Kidney glomerular epithelial cell (primary cell): ENCODE measurements at regions not wholly inside any gene's neighbourhood (a gene's known extent, or its start where the extent isn't known, plus 50 kb on each side); places are given as distances from the start of the nearest gene placed in this dataset.
"Not testable (repeated sequence)": the region's sequence is repeated elsewhere in the genome, so short reads cannot be mapped to it uniquely, and the experiment has no call there.

ENCODE experiments used
- DNase-seq: peaks from one replicate; lab custom pipeline; 2025; lab: John Stamatoyannopoulos, UW

DNA sequence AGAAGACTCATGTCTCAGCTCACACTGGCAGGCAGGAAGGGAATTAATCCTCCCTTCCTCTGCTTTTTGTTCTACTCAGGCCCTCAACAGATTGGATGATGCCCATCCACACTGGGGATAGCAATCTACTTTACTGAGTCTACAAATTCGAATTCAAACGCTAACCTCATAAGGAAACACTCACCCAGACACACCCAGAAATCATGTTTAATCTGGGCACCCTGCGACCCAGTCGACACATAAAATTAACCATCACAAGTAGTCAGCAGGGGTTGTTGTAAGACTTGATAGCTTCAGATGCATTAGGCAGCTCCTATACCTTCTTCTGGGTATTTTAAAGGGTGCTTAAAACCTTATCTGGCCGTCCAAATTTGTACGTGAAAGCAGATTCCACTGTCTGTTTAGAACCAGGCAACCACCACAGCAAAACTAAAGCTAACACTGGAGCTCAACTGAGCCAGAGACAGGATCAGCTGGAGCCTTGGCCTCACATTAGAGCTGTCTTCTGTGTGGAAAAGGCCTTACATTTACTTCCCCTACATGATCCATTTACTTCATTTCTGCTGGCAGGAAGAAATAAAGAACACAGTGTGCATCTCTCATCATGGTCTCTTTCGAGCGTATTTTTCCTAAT is 407.3 kb upstream of the PPP2R3A start:
- no peak for DNase-seq

DNA sequence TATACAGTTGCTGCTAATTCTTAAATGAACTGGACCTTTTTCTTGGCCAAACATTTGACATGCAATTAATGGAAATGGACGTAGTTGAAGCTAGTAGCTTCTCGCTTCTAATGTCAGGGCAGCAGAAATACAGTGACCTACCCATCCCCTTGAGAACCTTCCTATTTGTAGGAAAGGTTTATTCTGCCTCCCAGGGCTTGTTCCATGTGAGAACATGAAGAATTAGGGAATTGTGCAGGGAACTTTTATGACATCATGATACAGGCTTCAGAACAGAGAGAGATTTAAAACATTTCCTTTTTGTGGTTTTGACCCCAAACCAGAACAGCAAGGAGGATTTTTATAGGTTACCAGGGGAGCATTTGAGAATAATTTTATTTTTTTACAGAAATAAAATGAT is 406.6 kb upstream of the PPP2R3A start:
- DNase-seq: no peak

DNA sequence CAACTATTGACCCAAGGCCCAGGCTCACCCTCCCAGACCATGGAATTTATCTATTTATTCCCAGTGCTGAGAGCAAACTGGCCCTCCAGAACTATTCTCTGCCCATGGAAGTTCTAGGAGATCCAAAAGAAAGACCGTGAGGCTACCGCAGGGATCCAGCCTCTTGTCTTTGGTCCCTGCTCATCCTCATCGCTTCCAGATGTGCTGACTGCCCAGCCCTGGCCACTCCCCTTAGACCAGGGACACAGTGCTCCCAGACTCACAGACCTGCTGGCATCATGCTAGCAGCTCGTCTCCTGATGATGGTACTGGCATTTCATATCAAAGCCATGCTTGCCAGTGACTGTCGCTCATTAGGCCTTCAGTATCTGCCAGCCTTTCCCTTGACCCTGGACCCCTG is 405.7 kb upstream of the PPP2R3A start:
- DNase-seq: no peak

DNA sequence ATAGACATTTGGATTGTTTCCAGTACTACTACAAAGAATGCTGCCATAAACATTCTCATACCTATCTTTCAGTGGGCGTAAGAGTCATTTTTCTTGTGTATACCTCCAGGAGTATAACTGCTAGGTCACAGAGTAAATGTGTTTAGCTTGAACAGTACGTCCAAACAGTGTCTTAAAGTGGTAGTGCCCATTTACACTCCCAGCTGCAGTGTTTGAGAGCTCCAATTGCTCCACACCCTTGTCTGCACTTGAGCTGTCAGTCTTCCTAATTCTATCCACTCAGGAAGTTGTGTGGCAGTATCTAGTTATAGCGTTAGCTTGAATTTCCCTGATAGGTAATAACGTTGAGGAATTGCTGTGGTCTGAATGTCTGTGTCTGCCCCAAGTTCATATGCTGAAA is 404.7 kb upstream of the PPP2R3A start:
- no peak for DNase-seq

DNA sequence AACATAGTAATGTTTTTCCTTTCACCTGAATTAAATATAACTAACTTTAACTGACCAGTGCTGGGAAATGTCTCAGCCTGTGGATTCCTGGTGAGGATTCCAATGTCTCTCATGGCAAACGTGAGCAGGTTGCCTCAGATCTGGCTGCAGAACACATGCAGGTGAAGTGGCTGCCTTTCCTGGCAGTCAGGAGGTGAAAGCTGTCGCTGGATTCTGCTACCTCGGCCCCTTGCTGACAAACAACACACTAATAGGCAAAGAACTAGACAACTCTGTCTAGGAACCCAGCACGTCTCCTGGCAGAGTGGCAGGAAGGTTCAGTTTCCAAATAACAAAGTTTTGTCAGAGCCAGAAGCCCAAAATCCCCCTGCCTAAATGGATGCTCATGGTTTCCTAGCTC is 400.8 kb upstream of the PPP2R3A start:
- no peak for DNase-seq

DNA sequence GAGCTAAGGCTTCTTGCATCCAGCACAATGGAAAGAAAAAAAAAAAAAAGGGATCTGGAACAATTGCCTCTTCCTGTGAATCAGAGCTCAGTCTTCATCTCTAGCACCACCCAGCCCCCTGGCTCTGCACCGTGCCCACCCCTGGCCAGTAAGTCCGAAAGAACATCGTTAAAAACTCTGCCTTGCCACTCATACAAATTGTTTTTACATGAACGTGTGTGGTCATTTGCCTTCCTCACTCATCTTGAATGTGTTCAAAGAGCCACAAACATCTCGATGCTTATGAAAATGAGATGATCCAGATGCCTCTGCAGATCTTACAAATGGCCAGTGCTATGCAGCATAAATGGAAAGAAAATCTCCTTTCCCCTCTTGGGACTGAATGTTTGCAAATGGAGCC is 400.0 kb upstream of the PPP2R3A start:
- no peak for DNase-seq

DNA sequence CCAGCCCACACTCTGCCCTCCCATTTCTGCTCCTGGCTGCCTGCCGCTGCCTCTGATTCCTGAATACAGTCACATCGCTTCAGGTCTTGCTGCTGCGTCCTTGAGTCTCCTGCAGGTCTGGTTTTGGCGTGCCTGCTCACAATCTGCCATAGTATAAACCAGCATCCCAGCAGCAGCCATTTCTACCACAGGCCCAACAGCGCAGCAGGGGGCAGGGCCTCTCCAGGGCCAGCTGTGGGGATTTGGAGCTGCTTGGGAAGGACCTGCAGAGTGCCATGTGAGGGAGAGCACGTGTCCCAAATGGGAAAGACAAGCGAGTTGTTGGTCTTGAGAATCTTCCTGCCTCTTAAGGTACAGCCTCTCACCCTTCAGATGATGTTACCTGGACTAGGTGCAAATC is 398.3 kb upstream of the PPP2R3A start:
- no peak for DNase-seq

DNA sequence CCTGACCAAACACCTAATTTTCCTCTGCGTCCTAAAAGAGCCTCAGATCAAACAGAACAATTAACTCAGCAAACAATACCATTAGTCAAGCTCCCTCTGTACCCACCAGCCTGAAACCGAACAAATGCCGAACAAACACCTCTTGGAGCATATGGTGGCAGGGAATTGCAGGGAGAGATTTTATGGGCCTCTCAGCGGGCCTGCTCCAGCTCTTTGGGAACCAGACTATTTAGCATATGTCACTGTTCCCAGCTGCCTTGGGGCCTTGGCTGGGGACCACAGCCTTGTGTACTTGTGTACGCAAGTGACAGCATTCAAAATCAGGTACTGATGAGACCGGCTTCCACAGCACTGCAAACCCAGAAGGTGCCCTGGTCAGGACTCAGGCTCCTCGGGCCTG is 388.8 kb upstream of the PPP2R3A start:
- DNase-seq: no peak

DNA sequence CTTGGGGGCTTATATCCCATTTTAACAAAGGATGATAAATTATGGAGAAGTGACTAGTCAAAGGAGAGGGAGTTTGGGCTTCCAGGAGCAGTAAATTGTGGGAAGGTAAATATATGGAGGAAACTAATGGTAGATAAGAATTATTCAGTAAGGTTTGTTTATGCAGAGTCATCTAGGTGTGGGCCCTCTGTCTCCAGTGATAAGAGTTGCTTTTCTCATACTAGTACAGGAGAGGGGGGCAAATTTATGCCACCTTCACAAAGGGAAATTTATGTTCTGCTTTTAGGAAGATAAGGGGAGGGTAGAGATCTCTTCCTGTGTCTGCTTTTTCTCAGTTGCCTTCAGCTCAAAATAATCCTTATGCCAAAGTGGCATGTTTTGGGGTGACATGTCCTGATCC is 383.7 kb upstream of the PPP2R3A start:
- DNase-seq: no peak

DNA sequence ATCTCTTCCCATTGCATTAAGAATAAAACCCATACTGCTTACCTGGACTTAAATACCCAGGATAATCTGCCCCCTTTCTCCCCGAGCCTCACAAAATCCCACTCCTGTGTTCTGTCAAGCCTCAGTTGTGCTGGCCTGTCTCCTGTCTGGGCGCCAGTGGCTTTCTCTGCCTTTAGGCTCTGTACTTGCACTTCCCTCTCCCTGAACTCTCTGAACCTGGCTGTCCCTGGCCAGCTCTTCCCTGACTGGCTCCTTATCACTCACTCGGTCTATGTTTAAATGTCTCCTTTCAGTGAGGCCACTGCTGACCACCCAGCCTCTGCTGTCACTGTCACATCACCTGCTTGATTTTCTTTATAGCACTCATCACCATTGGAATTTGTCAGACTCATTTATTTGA is 382.7 kb upstream of the PPP2R3A start:
- DNase-seq: no peak

DNA sequence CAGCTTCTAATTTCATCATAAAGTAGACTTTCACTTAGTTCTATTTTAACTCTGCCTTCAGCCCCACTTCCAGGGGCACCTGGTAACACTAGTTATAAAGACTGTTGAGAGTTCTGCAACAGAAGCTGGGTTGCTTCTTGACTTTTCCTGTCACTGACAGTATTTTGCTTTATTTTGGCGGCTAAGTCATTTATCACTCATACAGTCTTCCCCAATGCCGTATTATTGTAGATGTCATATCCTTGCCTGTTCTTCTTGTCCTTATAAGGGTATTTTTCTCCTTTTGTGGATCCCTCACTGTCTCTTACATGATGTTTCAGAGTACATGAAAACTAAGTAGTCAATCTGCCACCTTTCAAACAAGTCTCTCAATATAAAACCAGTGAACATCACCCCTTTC is 369.0 kb upstream of the PPP2R3A start:
- no peak for DNase-seq

DNA sequence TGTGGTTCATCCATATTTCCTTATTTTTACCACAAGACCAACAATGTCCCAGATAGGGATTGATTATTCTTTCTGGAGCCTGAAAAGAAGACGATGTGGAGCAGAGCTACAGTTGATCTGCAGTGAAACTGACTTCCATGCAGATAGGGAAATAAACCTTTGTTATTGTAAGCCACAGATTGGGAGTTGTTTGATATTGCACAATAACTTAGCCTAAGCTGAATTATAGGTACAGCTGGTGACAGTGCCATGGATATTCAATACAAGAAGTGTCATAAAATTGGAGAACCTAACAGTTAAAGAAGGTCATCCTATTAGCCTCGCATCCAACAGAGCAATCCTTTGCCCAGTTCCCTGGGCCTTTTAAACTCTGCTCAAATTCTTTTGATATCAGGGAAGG is 367.7 kb upstream of the PPP2R3A start:
- DNase-seq: no peak

DNA sequence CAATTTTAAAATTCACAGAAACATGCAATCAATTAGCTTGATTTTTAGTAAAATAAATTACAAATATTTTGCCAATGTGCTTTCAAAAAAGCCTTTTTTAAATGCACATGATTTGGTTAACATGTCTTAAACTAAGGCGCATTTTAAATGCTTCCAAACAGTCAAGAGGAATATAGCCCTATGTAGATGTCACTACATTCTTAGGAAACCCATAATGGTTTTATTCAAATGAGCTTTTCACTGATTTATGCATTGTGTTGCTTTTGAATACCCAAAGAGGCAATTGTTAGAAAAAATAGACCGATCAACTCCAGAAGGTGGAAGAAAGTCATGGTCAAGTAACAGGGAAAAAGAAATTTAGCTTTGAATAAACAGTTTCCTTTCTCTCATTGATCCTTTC is 366.9 kb upstream of the PPP2R3A start:
- no peak for DNase-seq

DNA sequence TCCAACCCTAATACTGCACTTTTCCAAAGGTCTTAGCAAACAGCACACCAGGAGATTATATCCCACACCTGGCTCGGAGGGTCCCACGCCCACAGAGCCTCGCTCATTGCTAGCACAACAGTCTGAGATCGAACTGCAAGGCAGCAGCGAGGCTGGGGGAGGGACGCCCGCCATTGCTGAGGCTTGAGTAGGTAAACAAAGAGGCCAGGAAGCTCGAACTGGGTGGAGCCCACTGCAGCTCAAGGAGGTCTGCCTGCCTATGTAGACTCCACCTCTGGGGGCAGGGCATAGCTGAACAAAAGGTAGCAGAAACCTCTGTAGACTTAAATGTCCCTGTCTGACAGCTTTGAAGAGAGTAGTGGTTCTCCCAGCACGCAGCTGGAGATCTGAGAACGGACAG is 361.0 kb upstream of the PPP2R3A start:
- not testable (repeated sequence) for DNase-seq

DNA sequence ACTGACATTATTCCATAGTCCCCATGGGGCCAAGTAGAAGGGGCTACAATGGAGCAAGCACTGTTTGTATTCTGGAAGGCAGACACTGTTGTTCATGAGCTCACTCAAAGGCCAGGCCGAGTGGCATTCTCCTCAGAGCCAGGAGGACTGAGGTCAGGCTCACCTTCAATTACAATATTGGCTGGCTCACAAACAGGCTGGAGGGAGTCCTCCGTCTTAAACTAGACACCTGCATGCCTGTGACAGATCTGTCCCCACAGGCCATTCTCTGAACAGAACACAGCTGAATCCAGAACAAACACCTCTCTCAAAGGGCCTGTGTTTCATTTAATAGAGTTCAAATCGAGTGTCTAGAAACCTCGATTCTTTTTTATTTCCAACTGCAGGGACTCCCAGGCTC is 347.4 kb upstream of the PPP2R3A start:
- DNase-seq: no peak

DNA sequence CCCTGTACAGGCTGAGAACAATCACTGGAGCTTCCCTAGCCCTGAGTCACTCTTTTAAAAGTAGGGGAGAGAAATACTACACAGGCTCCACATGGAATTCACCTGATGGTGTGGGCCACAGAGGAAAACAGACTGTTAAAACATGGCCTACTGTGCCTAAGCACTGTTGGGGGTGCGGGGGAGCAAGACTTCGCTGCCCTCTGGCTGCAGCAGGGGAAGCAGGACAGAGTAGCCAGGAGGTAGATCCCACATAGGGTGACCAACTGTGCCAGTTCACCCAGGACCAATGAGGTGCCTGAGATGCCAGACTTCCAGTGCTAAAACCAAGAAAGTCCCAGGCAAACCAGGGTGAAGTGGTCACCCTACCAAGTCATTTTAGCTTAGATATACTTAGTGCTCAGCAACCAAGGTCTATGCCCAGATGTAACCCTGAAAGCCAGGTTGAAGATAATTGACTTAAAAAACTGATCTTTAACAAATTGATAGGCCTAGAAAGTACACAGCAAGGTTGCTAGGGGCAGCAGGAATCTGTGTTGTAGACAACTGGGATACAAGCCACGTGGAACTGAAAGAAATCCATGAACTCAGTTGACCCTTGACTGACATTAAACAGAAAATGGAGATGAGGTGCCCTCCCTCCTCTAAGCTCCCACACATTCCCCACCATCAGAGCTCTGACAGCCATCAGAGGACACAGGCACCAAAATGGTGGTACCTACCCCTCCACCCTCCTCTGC is 344.2 kb upstream of the PPP2R3A start:
- DNase-seq: no peak

DNA sequence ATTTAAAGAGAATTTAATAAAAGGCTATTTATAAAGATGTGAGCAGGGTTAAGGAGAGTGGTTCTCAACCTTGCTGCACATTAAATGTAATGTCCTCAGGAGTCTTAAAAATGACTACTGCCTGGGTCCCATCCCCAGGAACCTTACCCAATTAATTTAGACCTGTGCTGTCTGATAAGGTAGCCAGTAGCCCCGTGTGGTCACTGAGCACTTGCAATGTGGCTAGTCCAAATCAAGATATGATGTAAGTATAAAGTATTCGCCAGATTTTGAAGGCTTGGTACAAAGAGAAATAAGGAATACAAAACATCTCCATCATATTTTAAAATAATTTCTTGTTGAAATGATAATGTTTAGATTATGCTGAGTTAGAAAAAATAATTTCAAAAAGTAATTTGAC is 343.3 kb upstream of the PPP2R3A start:
- no peak for DNase-seq

DNA sequence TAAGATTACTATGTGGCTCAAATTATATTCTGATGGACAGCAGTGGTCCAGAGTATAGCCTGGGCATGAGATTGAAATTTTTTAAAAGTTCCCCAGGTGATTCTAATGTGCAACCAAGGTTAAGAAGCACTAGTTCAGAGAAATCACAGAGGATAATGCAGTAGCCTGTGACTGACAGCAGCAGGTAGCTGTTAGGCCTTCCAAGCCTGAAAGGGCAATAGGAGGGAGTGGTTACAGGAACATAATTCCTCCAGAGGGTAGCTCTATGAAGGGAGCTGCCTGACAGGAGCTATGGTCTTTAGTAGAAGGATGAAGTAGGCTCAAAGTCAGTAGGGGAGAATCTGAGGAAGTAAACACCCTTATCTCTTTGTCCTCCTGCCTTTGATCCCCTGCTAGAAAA is 342.9 kb upstream of the PPP2R3A start:
- DNase-seq: no peak

DNA sequence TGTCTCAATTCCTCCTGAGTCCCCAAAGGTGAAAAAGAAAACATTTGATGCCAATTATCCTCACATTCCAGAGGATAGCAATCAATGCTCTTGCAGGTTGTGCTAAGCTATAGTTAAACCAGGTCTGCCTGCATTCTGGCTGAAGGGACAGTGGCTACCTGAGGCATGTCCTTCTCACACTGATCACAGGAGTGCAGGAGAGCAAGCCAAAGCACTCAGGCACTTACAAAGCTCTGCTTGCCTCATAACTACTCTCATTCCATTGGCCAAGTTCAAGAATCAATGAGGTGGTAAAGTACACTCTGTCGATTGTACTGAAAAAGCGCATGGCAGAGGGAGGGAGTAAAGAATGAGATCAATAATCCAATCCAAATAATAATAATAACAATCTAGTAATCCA is 342.0 kb upstream of the PPP2R3A start:
- no peak for DNase-seq

DNA sequence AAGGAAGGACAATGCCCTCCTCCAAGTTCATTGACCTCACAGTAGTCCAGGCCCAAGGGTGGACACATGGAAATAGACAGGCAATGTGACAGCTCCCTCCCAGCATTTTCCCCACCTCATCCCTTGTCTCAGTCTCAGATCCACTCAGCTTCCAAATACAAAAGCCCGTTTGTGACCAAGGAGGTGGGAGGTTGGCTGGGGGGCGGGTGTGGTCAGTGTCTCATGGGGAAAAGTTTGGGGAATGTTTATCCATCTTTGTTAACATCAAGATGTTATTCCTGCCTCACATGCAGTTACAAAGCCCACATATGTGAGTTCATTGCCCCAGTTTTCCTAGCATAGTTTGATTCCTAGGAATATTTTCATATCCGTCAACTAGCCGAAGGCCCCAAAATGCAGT is 338.5 kb upstream of the PPP2R3A start:
- DNase-seq: no peak

DNA sequence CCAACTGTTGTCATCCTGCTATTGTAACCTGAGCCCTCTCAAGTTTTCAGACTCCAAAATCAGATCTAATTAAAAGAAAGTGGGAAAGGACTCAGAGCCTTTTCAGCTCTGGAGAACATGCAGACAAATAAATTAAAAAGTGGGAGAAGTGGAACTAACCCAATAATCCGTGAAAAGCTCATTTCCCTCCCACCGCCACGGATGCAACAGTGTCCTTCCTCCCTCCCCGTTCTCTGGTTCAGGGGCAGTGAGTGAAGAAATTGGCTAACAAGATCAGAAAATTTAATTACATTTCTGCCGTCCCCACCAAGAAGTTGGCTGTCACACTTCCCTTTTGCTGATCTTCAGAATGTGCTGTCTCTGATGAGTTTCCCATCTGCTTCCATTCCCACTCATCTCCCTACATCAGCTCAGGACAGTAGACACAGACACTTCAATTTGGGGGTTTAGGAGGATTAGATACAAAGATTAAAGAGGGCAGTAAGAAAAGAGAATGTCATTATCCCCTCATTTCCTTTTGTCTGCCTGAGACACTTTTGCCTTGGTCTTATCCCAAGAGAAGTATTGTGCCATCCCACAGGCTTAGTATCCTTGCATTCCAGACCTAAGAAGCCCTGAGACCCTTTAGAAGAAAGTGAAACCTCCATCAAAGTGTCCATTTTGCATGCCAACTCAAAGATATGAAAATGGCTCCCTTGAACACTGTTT is 335.7 kb upstream of the PPP2R3A start:
- no peak for DNase-seq

DNA sequence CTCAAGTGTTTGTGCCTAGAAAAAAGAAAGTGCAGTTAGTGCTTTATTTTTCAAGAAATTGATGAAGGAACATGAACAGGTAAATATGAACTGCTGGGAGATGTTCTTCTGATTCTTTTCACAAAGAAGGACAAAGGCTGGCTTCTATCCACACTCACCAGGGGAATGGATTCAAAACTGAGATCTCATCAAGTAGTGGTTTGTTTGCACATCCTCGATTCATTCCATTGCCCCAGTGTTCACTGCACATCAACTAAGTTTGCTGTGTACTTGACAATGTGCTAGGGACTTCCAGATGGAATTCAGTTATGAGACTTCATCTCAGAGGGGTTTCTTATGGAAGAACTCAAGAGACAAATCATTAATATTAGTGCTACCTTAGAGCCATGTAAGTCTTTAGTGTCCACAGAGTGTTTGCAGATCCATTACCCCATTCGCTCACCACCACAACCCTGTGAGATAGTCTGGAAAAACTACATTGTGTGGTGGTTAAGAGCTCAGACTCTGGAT is 332.9 kb upstream of the PPP2R3A start:
- no peak for DNase-seq

DNA sequence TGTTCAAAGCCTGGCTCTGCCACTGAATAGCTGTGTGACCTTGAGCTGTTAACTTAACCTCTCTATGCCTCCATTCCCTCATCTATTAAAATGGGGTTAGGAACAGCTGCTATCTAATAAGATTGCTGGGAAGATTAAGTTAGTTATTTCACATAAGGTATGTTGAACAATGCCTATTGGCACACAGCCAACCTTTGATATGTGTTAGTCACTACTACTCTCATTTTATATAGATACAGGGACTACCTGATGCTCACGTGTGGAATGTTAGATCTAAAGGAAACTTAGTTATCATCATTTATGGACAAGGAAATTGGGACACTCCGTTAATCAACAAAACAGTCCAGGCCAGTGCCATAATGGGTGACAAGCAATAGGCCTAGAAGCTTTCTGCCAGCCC is 332.4 kb upstream of the PPP2R3A start:
- no peak for DNase-seq
